ENCODE measurements at regions not wholly inside any gene's neighbourhood (a gene's known extent, or its start where the extent isn't known, plus 50 kb on each side); places are given as distances from the start of the nearest gene placed in this dataset.

GRCh38 chr21:41635874-41636273 lies 127.9 kb upstream of the TMPRSS2 start:
- H3K4me3 Mint-ChIP-seq, result no peak overlapping the region
- no peak for TF ChIP-seq CTCF (IDR thresholded peaks at IDR 0.05)
- no peak for TF ChIP-seq EZH2 (IDR thresholded peaks at IDR 0.05; ENCODE audit: borderline replicate concordance, insufficient read depth, low read depth, low read length, poor library complexity, severe bottlenecking)
- DNase-seq, result no peak
- H3K36me3 ChIP-seq (replicated peaks in 1 of 2; ENCODE audit: control extremely low read depth in 1 of 2, control insufficient read depth in 1 of 2, extremely low read depth in 1 of 2, insufficient read depth in 2 of 2, low read length in 1 of 2), result no peaks in the 10 kb centered on the region
- H3K4me3 ChIP-seq (ENCODE audit: control extremely low read depth in 1 of 5, extremely low read depth in 1 of 5, insufficient read depth in 1 of 5, low read depth in 2 of 5, low read length in 4 of 5), result no peak overlapping the region
- H3K9me3 Mint-ChIP-seq (ENCODE audit: insufficient read depth), result no peaks in the 10 kb centered on the region
- no peaks in the 10 kb centered on the region for H4K20me1 ChIP-seq (ENCODE audit: control insufficient read depth, insufficient read depth, low read length, poor library complexity, severe bottlenecking)
- H3K27ac Mint-ChIP-seq, result no peak overlapping the region
- no peaks in the 10 kb centered on the region for H3K79me2 ChIP-seq (ENCODE audit: control insufficient read depth, insufficient read depth, low read length)
- ChIA-PET POLR2A (no interaction called here), CTCF (no interaction called here)
- H3K4me1 Mint-ChIP-seq, result no peaks in the 10 kb centered on the region
- H3K4me2 ChIP-seq (replicated peaks; ENCODE audit: low read depth, low read length, poor library complexity, severe bottlenecking), result no peak overlapping the region
- no peak for ATAC-seq (ENCODE audit: low read depth)
- H2AFZ ChIP-seq (ENCODE audit: insufficient read depth, low read depth, low read length, poor library complexity, severe bottlenecking), result no peak overlapping the region
- H3K27ac ChIP-seq (ENCODE audit: low read length in 2 of 2), result no peak overlapping the region
- H3K27me3 ChIP-seq (replicated peaks in 1 of 4; ENCODE audit: control extremely low read depth in 1 of 4, control insufficient read depth in 3 of 4, insufficient read depth in 4 of 4, low read length in 3 of 4), result peaks cover 0 to 5% (median 0%) of the 10 kb centered on the region in 4 experiments
- no peaks in the 10 kb centered on the region for H3K4me1 ChIP-seq (ENCODE audit: control insufficient read depth in 2 of 2, insufficient read depth in 2 of 2, low read length in 2 of 2)
- H3K27me3 Mint-ChIP-seq, result peaks cover 31% of the 10 kb centered on the region
- intact Hi-C loops (cut with micrococcal nuclease), result no loop called here
- H3K9ac ChIP-seq (ENCODE audit: low read length), result no peak overlapping the region
- H3K9me3 ChIP-seq (ENCODE audit: control extremely low read depth in 1 of 3, control insufficient read depth in 2 of 3, insufficient read depth in 1 of 3, low read length in 2 of 3), result no peaks in the 10 kb centered on the region

- H3K27me3 Mint-ChIP-seq, result peaks cover 23% of the 10 kb centered on the region
- H3K27ac ChIP-seq (ENCODE audit: low read length in 2 of 2), result no peak overlapping the region
- H3K4me2 ChIP-seq (replicated peaks; ENCODE audit: low read depth, low read length, poor library complexity, severe bottlenecking), result no peak overlapping the region
- H3K36me3 ChIP-seq (replicated peaks in 1 of 2; ENCODE audit: control extremely low read depth in 1 of 2, control insufficient read depth in 1 of 2, extremely low read depth in 1 of 2, insufficient read depth in 2 of 2, low read length in 1 of 2), result no peaks in the 10 kb centered on the region
- H3K4me3 ChIP-seq (ENCODE audit: control extremely low read depth in 1 of 5, extremely low read depth in 1 of 5, insufficient read depth in 1 of 5, low read depth in 2 of 5, low read length in 4 of 5), result no peak overlapping the region
- H3K4me3 Mint-ChIP-seq, result no peak overlapping the region
- H3K4me1 Mint-ChIP-seq, result no peaks in the 10 kb centered on the region
- peaks cover 0 to 3% (median 0%) of the 10 kb centered on the region in 4 experiments for H3K27me3 ChIP-seq (replicated peaks in 1 of 4; ENCODE audit: control extremely low read depth in 1 of 4, control insufficient read depth in 3 of 4, insufficient read depth in 4 of 4, low read length in 3 of 4)
- no peaks in the 10 kb centered on the region for H3K4me1 ChIP-seq (ENCODE audit: control insufficient read depth in 2 of 2, insufficient read depth in 2 of 2, low read length in 2 of 2)
- ATAC-seq (ENCODE audit: low read depth) (no peak), DNase-seq (no peak)
- CTCF ChIA-PET, result no interaction called here
- POLR2A ChIA-PET, result no interaction called here
- H3K9me3 Mint-ChIP-seq (ENCODE audit: insufficient read depth), result no peaks in the 10 kb centered on the region
- H4K20me1 ChIP-seq (ENCODE audit: control insufficient read depth, insufficient read depth, low read length, poor library complexity, severe bottlenecking), result no peaks in the 10 kb centered on the region
- H3K27ac Mint-ChIP-seq, result no peak overlapping the region
- no peaks in the 10 kb centered on the region for H3K9me3 ChIP-seq (ENCODE audit: control extremely low read depth in 1 of 3, control insufficient read depth in 2 of 3, insufficient read depth in 1 of 3, low read length in 2 of 3)
- TF ChIP-seq EZH2 (IDR thresholded peaks at IDR 0.05; ENCODE audit: borderline replicate concordance, insufficient read depth, low read depth, low read length, poor library complexity, severe bottlenecking) (no peak), CTCF (IDR thresholded peaks at IDR 0.05) (no peak)
- no peak overlapping the region for H3K9ac ChIP-seq (ENCODE audit: low read length)
- intact Hi-C loops (cut with micrococcal nuclease), result no loop called here
- 85% methylated on average over 9 of the region's 9 CpGs for WGBS (ENCODE audit: insufficient coverage)
- no peaks in the 10 kb centered on the region for H3K79me2 ChIP-seq (ENCODE audit: control insufficient read depth, insufficient read depth, low read length)
- no peak overlapping the region for H2AFZ ChIP-seq (ENCODE audit: insufficient read depth, low read depth, low read length, poor library complexity, severe bottlenecking)
These were observed 126.9 kb upstream of the TMPRSS2 start for GRCh38 chr21:41634858-41635257.
